ENCODE measurements at regions not wholly inside any gene's neighbourhood (a gene's known extent, or its start where the extent isn't known, plus 50 kb on each side); places are given as distances from the start of the nearest gene placed in this dataset.

DNA sequence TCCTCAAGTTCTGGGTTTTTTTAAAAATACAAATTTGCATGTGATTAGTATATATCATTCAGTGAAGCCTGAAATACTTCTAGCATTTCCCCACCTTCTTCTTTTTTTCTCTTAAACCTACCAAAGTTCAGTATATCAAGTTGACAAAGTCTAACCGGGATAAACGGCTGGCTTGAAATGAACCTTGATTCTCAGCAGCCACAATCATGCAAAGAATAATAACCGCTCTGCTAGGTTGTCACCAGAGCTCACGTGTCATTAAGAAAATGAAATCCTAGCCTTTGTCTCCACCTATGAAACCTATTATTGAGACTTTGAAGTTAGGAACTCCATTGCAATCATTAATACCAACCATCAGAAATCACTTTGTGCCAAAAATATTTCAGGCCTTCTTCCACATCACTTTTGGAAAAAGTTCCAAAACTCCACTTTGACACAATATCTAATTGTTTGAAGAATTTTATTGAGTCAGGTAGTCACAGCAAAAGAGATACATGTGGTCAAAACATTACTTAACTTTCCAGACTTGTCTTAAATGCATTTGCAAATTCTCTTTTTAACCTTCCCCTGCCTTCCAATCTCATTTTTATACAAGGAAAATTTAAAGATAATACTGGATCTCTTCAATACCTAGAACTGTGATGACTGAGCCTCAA is 285.6 kb upstream of the ACVR2A start:
- intact Hi-C loops (cut with micrococcal nuclease; ENCODE audit: unreplicated experiment), result no loop called here
- H3K27ac ChIP-seq (ENCODE audit: low read length), result no peak overlapping the region
- TF ChIP-seq, protein P1, sequence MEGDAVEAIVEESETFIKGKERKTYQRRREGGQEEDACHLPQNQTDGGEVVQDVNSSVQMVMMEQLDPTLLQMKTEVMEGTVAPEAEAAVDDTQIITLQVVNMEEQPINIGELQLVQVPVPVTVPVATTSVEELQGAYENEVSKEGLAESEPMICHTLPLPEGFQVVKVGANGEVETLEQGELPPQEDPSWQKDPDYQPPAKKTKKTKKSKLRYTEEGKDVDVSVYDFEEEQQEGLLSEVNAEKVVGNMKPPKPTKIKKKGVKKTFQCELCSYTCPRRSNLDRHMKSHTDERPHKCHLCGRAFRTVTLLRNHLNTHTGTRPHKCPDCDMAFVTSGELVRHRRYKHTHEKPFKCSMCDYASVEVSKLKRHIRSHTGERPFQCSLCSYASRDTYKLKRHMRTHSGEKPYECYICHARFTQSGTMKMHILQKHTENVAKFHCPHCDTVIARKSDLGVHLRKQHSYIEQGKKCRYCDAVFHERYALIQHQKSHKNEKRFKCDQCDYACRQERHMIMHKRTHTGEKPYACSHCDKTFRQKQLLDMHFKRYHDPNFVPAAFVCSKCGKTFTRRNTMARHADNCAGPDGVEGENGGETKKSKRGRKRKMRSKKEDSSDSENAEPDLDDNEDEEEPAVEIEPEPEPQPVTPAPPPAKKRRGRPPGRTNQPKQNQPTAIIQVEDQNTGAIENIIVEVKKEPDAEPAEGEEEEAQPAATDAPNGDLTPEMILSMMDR (IDR thresholded peaks at IDR 0.05), result no peak
- no peak for TF ChIP-seq TCF7L2 (IDR thresholded peaks at IDR 0.05; ENCODE audit: low read depth, low read length)
- no peak for TF ChIP-seq POLR2AphosphoS5 (IDR thresholded peaks at IDR 0.05; ENCODE audit: low read depth, low read length)
- TF ChIP-seq SIN3A (IDR thresholded peaks at IDR 0.05; ENCODE audit: borderline replicate concordance, insufficient read depth, low read depth, low read length), result no peak
- H3K4me3 ChIP-seq (ENCODE audit: low read depth in 2 of 2, low read length in 2 of 2), result no peak overlapping the region
- no peaks in the 10 kb centered on the region for H3K36me3 ChIP-seq (ENCODE audit: control insufficient read depth, insufficient read depth, low read length)
- H3K4me1 ChIP-seq (ENCODE audit: control insufficient read depth, insufficient read depth, low read length), result no peaks in the 10 kb centered on the region; the same call in 1 of the 2 replicates
- ChIA-PET POLR2A (no interaction called here), CTCF (no interaction called here)
- no peaks in the 10 kb centered on the region for H3K9me3 ChIP-seq (ENCODE audit: control insufficient read depth, insufficient read depth, low read depth, low read length)
- BruUV-seq (replicated peaks), result no TSS peak
- ATAC-seq (no peak), DNase-seq (ENCODE audit: low read depth, low spot score) (no peak)
- in situ Hi-C loops (cut with HindIII; ENCODE audit: low pct_unique_long_range_greater_than_20kb, low sequenced_read_pairs), result no loop called here
- H3K27me3 ChIP-seq (ENCODE audit: control insufficient read depth, insufficient read depth, low read length), result no peaks in the 10 kb centered on the region

DNA sequence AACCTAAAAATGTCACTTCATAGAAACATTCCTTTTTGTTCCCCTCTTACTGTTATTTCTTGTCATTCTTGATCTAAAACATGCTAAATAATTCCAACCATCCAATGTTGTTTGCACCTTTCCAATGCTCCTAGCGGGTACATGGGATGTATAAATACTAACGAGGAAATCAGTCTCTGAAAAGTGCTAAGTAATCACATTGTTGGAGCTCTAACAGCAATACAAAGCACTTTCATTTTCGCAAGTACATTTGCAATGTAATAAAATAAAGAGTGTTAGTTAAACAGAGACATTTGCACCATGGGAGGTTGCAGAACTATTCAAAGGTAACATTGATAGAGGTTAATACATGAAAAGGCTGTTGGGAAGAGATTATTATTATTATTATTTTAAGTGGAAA is 286.2 kb upstream of the ACVR2A start:
- no peak overlapping the region for H3K27ac ChIP-seq (ENCODE audit: low read length)
- ATAC-seq (no peak), DNase-seq (ENCODE audit: low read depth, low spot score) (no peak)
- TF ChIP-seq, protein P2, sequence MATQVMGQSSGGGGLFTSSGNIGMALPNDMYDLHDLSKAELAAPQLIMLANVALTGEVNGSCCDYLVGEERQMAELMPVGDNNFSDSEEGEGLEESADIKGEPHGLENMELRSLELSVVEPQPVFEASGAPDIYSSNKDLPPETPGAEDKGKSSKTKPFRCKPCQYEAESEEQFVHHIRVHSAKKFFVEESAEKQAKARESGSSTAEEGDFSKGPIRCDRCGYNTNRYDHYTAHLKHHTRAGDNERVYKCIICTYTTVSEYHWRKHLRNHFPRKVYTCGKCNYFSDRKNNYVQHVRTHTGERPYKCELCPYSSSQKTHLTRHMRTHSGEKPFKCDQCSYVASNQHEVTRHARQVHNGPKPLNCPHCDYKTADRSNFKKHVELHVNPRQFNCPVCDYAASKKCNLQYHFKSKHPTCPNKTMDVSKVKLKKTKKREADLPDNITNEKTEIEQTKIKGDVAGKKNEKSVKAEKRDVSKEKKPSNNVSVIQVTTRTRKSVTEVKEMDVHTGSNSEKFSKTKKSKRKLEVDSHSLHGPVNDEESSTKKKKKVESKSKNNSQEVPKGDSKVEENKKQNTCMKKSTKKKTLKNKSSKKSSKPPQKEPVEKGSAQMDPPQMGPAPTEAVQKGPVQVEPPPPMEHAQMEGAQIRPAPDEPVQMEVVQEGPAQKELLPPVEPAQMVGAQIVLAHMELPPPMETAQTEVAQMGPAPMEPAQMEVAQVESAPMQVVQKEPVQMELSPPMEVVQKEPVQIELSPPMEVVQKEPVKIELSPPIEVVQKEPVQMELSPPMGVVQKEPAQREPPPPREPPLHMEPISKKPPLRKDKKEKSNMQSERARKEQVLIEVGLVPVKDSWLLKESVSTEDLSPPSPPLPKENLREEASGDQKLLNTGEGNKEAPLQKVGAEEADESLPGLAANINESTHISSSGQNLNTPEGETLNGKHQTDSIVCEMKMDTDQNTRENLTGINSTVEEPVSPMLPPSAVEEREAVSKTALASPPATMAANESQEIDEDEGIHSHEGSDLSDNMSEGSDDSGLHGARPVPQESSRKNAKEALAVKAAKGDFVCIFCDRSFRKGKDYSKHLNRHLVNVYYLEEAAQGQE (IDR thresholded peaks at IDR 0.05; ENCODE audit: insufficient read depth in 1 of 2, low read depth in 2 of 2, low read length in 1 of 2), result no peak
- TF ChIP-seq, protein P1 (IDR thresholded peaks at IDR 0.05), result no peak
- TF ChIP-seq SIN3A (IDR thresholded peaks at IDR 0.05; ENCODE audit: borderline replicate concordance, insufficient read depth, low read depth, low read length) (no peak), TCF7L2 (IDR thresholded peaks at IDR 0.05; ENCODE audit: low read depth, low read length) (no peak), POLR2AphosphoS5 (IDR thresholded peaks at IDR 0.05; ENCODE audit: low read depth, low read length) (no peak)
- no peak overlapping the region for H3K4me3 ChIP-seq (ENCODE audit: low read depth in 2 of 2, low read length in 2 of 2)
- H3K9me3 ChIP-seq (ENCODE audit: control insufficient read depth, insufficient read depth, low read depth, low read length), result no peaks in the 10 kb centered on the region
- ChIA-PET CTCF (no interaction called here), POLR2A (no interaction called here)
- intact Hi-C loops (cut with micrococcal nuclease; ENCODE audit: unreplicated experiment), result no loop called here
- H3K27me3 ChIP-seq (ENCODE audit: control insufficient read depth, insufficient read depth, low read length), result no peaks in the 10 kb centered on the region
- in situ Hi-C loops (cut with HindIII; ENCODE audit: low pct_unique_long_range_greater_than_20kb, low sequenced_read_pairs), result no loop called here
- BruUV-seq (replicated peaks), result no TSS peak
- no peaks in the 10 kb centered on the region for H3K36me3 ChIP-seq (ENCODE audit: control insufficient read depth, insufficient read depth, low read length)
- no peaks in the 10 kb centered on the region; the same call in 1 of the 2 replicates for H3K4me1 ChIP-seq (ENCODE audit: control insufficient read depth, insufficient read depth, low read length)
